Epithelial cell of esophagus (primary cell): ENCODE measurements at regions not wholly inside any gene's neighbourhood (a gene's known extent, or its start where the extent isn't known, plus 50 kb on each side); places are given as distances from the start of the nearest gene placed in this dataset.

Experiments used
- DNase-seq: peaks from one replicate; pipeline ENCODE4 v3.0.0; 2010; ENCODE audit warnings: low read depth
- H3K4me3 ChIP-seq: 2 replicates; pipeline ENCODE4 v1.5.1; 2011; ENCODE audit warnings: mild to moderate bottlenecking, low read length, control low read depth
- CTCF ChIP-seq: IDR thresholded peaks from 2 replicates; pipeline ENCODE4 v1.5.1; 2011; ENCODE audit warnings: low read depth, mild to moderate bottlenecking, low read length, control low read depth, inconsistent platforms; ENCODE audit not compliant: insufficient read depth; ENCODE audit errors: missing control alignments

DNA sequence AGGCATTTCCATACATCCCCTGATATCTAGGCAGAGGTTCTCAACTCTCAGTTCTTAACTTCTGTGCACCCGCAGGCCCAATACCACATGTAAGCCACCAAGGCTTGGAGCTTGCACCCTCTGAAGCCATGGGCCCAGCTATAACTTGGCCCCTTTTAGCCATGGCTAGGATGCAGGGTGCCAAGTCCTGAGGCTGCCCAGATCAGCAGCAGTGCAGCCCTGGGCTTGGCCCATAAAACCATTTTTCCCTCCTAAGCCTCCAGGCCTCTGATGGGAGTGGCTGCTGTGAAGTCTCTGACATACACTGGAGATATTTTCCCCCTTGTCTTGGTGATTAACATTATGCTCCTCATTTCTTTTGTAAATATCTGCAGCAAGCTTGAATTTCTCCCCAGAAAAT, 110.3 kb upstream of the CNTN1 start:
- no peak for DNase-seq
- TF ChIP-seq CTCF: no peak
- no peak overlapping the region for H3K4me3 ChIP-seq

- H3K4me3 ChIP-seq: no peak overlapping the region
- no peak for DNase-seq
- no peak for TF ChIP-seq CTCF
Observed at GRCh38 chr12:40583743-40584142, 108.5 kb upstream of the CNTN1 start.

- DNase-seq: no peak
- H3K4me3 ChIP-seq: no peak overlapping the region
- TF ChIP-seq CTCF: no peak
Observed at GRCh38 chr12:40584763-40585162, 107.5 kb upstream of the CNTN1 start.

GRCh38 chr12:40586823-40587222, 105.4 kb upstream of the CNTN1 start:
- TF ChIP-seq CTCF: no peak
- DNase-seq: no peak
- H3K4me3 ChIP-seq: no peak overlapping the region

DNA sequence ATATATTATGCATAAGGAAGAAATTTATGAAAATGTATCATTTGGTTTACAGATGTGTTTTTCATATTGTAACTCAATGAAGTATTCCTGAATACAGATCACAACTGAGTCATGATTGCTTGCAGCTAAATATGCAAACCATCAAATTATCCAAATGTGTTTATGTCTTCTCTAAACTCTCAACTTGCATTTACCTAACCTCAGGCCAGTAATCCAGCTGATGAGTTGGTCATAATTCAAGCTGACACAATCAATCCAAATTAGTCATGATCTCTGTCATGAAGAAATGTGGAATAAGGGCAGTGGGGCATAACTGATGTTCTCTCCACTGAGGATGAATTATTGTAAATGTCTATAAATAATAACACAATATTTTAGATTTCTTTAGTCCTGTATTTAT, 104.8 kb upstream of the CNTN1 start:
- peak; percentile 57 for DNase-seq
- TF ChIP-seq CTCF: no peak
- no peak overlapping the region for H3K4me3 ChIP-seq

GRCh38 chr12:40587970-40588369, 104.3 kb upstream of the CNTN1 start:
- no peak for DNase-seq
- no peak for TF ChIP-seq CTCF
- no peak overlapping the region for H3K4me3 ChIP-seq

DNA sequence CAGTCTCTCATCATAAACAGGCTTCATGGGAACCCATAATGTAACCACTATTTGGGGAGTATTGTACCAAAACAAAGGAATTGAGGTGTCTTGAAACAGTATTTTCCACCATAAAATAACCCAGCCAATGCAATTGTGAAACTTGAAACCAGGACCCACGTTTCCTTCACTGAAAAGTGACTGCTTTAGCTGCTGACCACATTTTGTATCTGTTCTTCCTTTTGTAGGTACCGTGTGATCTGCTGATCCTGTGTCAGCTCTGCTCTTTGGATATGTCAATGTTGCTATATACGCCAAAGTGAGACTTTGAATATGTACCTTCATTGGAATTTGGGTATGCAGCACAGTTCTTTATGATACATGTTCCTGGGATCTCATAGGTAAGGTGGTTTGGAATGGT, 95.1 kb upstream of the CNTN1 start:
- DNase-seq: no peak
- no peak for TF ChIP-seq CTCF
- H3K4me3 ChIP-seq: no peak overlapping the region
